Fibroblast of villous mesenchyme (primary cell): ENCODE measurements at regions not wholly inside any gene's neighbourhood (a gene's known extent, or its start where the extent isn't known, plus 50 kb on each side); places are given as distances from the start of the nearest gene placed in this dataset.

Experiments used
- DNase-seq: peaks from one replicate; pipeline ENCODE4 v3.0.0-alpha.2; 2010; ENCODE audit warnings: low read depth
- H3K4me3 ChIP-seq: 2 replicates; pipeline ENCODE4 v1.5.1; 2011; ENCODE audit warnings: low read depth, mild to moderate bottlenecking, low read length
- CTCF ChIP-seq: IDR thresholded peaks from 2 replicates; pipeline ENCODE4 v1.5.1; 2012; ENCODE audit warnings: low read depth, mild to moderate bottlenecking, low read length; ENCODE audit not compliant: insufficient read depth

- no peak for DNase-seq
- TF ChIP-seq CTCF, result no peak
Observed at GRCh38 chr2:53220969-53221368, 546.6 kb upstream of the CHAC2 start.

DNA sequence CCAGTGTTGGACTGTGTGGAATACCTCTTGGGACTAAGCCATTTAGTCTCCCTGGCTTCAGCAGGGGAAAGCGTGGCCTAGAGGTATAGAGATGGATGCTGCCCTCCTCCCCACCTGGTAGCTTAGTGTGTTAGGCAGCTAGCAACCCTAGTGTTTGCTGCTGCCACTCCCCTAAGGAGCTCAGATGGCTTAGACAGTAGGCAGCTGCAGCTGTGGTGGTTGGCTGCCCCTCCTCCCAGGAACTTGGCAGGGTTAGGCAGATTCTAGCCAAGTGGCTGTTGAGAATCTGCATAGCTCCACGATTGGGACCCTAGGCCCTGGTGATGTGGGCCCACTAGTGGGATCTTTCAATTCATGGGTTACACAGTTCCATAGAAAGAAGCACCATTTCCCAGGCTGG lies 550.4 kb upstream of the CHAC2 start:
- TF ChIP-seq CTCF, result no peak
- H3K4me3 ChIP-seq, result no peak overlapping the region
- no peak for DNase-seq

More at GRCh38 chr2:53220969-53221368, 546.6 kb upstream of the CHAC2 start:
- H3K4me3 ChIP-seq, result no peak overlapping the region

- no peak overlapping the region for H3K4me3 ChIP-seq
- no peak for DNase-seq
- no peak for TF ChIP-seq CTCF
Observed at GRCh38 chr2:53216805-53217204, 550.8 kb upstream of the CHAC2 start.

- H3K4me3 ChIP-seq, result no peak overlapping the region
- TF ChIP-seq CTCF, result no peak
- no peak for DNase-seq
Observed at GRCh38 chr2:53212576-53212975, 555.0 kb upstream of the CHAC2 start.

GRCh38 chr2:53211201-53211774 lies 556.3 kb upstream of the CHAC2 start:
- H3K4me3 ChIP-seq, result no peak overlapping the region
- TF ChIP-seq CTCF, result no peak
- DNase-seq, result no peak

DNA sequence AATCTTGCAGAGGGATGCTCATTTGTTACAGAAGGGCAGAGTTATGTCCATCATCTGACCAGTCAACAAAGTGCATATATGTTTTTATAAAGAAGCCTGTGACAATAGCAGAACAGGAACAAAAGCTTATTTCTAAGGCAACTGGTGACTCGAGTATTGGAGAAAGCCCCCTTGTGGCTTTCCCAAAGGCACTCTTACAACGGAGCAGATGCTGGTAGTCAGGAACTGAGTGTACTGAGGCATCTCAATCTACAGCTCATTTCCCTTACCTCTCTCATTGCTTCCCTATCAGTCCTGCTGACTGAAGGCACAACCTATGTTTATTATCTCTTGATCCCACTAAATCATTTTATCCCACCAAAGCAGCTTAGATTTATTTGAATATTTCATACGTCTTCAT lies 557.1 kb upstream of the CHAC2 start:
- no peak overlapping the region for H3K4me3 ChIP-seq
- DNase-seq, result no peak
- peak; percentile 11 for TF ChIP-seq CTCF
